NCI-H2029 (cell line): ENCODE measurements at regions not wholly inside any gene's neighbourhood (a gene's known extent, or its start where the extent isn't known, plus 50 kb on each side); places are given as distances from the start of the nearest gene placed in this dataset.

Experiments
- DNase-seq: peaks from one replicate; lab custom pipeline; 2025; lab: John Stamatoyannopoulos, UW

DNA sequence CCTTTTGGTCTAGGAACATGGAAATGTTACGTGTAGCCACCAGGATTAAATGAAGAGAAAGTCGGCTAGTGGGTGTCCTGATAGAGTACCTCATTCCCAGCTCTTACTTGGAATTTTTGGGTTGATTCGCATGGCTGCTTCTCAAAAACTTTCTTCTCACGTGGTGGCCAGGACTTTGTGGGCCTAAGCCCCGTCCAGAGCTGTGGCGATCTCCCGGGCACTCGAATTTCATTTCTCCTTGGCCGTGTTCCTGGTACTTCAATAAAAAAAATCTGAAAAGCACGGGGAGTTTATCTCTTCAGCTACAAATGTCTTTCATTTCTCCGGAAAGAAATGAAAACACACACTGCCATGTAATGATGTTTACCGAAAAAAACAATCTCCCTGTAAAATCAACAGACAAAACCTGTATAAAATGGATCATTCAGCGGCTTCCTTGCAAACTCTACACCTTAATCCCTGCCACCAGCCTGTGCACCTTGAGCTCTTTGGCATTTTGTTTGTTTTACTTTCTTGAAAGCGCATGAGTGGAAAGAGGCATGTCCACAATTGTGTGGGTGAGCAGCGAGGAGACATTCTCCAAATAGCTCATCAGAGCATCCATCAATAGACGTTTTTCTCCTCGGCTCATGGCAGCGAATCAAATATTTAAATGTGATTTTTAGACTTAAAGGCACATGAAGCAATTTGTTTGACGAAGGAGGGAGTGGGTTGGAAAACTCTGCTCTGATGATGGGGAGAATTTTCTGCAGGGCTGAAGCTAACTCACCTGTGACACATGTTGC is 173.1 kb downstream of the TFAP2C start:
- no peak for DNase-seq

DNA sequence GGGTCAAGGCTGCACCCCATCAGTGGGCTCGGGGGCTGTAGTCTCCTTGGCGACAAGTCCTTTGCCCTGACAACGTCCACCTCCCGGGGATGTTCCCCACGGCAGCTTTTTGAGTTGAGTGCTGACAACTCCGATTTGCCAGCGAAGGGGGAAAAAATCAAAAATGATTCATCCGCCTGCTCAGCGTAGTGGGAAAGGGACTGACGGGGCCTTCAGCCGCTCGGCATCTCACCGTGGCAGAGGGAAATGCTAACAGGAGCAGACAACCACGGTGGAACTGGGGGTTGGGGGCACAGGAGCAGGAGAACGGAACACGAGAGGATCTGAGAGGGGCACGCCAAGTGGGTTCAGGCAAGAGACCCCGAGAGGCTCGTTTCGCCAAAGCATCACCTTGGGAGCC is 173.7 kb downstream of the TFAP2C start:
- DNase-seq: no peak

DNA sequence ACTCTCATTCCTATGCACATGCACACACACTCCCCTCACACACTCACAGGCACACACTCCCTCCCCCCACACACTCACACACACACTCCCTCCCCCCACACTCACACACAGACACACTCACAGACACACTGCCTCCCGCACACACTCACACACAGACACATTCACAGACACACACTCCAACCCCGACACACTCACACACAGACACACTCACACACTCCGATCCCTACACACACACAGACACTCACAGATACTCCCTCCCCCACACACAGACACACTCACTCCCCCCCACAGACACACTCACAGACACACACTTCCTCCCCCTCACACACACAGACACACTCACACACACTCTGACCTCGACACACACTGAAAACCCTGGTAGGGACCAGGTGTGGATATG is 176.2 kb downstream of the TFAP2C start:
- DNase-seq: no peak

DNA sequence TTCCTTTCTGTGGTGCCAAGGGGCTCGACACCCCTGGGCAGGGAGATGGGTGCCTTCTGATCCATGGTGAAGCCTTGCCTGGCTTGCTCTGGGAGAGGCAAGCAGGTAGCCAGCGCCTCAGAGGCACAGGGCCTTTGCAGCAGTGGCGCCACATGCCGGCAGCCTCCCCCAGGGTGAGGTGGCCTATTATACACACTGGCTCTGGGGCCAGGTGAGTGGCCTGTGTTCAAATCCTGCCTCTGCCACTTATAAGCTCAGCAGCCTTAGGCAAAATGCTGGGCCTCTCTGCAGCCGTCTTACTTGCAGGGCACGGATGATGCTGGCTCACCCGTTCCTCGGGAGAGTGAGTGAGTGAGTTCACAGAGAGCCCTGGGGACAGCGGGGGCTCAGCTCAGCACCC is 176.9 kb downstream of the TFAP2C start:
- DNase-seq: no peak

DNA sequence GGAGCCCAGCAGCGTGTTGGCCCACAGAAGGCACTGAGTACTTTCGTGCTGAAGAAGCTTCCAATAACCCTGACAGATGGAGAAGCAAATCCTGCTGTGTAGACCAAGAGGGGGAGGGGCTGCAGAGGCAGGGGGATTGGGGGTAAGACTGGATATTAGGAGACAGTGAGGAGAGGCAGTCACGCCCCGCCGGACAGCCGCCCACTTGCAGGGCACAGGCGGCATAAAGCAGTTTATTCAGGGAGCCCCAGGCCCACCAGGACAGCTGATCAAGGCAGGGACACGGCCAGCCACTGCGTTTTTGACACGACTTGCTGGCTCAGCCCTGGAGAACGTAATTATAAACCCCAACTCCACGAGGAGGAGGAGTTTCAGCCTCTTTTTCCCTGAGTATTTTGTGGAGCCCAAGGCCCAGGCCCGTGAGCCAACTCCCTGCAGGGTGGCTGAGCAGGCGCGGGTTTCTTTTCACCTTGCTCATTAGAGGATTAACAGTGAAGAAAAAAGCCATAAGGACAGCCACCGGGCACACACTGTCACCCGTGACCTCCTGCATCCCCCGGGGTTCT is 177.9 kb downstream of the TFAP2C start:
- DNase-seq: no peak

DNA sequence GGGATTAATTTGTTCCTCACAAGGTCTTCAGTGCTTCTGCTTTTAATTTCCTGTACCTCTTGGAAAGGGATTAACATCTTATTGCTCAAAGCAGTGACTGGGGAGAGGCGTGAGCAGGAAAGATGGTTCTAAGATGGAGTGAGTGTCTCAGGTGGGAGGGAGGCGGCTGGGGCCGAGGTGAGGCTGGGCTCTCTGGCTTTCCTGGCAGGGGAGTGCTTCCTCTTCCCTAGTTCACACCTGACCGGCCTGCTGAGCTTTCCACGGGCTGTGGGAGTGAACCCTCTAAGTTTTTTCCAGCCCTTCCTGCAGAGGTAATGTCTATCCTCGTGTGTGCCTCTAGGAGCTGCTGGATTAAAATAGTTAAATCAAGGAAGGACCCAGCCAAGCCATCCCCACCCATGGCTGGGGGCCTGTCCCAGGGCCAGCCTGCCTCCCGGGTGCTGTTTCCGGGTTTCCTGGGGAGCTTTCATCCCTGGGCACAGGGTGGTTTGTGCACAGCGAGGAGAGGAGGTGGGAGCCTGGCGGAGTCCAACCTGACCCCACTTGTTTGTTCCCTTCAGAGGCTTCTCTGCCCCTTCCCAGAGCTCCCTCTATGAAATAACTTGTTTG is 179.1 kb downstream of the TFAP2C start:
- DNase-seq: no peak

DNA sequence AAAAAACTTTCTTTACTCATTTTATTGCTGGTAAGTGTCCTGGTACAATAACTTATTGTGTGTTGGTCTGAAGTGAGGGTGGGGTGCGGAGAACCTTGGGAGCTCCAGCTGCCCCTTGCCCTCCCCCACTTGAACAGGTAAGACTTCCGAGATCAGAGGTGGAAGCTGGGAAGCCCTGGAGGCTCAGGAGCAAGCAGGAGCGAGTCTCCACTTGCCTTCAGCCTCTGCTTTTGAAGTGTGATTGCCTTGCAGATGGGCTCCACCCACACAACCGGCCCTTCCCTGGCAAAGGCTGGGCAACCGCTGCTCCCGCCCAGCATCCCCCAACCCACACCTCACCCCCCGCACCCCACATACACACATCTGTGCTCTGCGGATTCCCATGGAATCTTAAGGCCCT is 179.6 kb downstream of the TFAP2C start:
- DNase-seq: no peak

DNA sequence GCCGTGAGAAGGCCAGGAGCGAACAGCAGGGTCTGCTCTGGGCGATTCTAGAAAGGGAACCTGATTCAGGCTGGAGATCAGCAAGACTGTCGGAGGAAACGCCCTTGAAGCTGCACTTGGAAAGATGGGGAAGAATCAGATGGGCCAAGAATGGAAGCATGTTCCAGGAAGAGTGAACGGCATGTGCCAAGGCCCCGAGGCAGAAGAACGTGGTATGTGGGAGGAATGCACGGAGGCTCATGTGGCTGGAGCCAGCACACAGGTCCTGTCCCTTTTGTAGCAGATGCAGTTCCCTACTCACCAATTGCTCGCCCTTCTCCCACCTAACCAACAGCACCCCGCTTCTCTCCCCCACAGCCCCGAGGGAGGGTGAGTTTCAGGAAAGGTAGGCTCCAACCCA is 180.6 kb downstream of the TFAP2C start:
- no peak for DNase-seq

DNA sequence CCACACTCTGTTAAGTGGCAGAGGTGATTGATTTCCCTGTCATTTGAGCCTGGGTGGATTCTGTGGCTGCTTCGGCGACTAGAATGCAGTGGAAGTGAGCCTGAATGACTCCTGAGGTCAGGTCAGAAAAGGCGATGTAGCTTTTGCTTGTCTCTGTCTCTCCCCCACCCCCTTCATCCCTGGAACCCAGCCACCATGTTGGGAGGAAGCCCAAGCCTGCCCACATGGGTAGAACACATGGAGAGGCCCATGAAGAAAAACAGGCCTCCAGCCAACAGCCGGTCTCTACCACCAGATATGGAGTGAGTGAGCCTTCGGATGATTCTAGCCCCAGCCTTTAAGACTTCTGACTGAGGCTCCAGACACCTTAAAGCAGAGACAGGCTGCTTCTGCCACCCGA is 181.0 kb downstream of the TFAP2C start:
- no peak for DNase-seq

DNA sequence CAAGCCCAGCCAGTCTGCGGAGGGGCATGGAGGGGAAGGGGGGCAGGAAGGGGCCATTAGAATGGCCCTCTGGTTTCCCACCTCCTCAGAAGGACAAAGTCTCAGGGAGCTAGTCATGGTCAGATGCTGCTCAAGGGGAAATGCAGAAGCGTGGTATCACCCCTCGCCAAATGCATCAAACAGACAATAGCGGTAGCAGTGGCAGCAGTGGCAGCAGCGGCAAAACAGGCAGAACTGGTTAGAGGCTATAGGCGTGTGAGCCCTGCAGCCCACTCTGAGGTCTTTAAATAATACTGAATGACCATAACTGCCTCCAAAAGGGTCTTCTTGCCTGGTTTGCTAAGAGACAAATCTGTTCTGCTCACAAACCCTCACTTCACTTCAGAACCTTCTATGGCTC is 186.7 kb downstream of the TFAP2C start:
- DNase-seq: no peak

DNA sequence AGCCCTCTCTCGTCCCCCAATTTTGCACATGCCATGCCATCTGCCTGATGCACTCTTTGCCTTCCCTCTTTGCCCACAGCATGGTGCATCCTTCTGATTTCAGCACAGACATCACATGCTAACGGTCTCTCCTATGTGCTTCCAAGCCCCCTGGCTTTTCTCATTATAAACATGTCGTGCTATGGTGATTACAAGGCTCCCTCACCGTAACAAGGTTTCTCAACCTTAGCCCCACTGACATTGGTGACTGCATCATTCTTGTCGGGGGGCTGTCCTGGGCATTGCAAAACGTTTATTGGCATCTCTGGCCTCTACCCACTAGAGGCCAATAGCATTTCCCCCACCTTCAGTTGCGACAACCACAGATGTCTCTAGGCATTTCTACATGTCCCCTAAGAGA is 187.2 kb downstream of the TFAP2C start:
- DNase-seq: no peak

DNA sequence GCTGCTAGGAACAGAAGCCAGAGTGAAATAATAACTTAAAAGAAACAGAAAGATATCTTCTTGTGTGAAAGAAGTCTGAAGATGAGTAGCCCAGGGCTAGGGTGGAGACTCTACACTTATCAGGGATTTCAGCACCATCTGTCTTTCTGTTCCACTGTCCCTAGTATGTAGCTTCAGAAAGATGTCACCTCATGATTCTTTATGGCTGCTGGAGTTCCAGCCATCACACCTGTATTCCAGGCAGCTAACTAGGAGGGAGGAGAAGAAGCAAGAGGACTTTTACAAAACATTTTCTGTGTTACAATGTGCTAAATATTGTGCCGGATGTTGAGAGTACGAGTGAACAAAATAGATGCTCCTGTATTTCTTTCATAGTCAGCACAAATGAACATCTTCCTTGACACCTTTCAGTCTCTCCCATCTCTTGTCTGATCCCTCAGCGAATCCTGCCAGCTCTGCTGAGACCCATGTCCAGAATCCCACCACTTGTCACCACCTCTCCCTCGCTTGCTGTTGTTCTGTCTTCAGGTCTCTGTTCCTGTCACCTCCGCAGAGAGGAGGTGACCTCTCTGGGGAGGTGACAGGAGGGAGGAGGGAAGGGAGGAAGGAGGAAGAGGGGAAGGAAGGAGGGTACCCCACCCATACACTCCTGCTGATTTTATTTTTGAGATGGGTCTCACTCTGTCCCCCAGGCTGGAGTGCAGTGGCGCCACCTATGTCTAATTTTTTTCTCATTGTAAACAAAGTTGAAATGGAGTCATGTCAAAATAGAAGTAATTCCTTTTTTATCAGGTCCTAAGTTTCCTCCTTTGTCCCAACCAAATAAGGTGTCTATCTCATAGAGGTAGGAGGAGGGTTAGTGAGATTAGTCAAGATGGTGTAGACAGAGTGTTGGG is 188.9 kb downstream of the TFAP2C start:
- DNase-seq: no peak

DNA sequence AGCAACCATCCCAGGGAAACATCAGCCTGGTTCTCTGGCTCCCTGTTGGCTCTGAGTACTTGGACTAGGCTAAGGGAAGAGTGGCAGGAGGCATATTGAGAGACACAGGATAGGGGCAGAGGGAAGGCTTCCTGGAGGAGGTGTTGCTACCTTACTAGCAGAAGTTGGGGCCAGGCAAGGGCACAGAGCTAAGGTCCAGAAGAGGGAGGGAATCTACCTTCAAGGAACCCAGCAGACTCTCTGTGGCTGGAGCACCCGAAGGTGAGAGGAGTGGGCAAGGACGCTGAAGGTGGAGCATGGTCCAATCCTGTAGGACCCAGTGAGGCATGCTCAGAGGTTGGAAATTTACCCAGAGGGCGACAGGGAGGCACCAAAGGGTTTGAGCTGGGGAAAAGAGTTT is 191.9 kb downstream of the TFAP2C start:
- no peak for DNase-seq

DNA sequence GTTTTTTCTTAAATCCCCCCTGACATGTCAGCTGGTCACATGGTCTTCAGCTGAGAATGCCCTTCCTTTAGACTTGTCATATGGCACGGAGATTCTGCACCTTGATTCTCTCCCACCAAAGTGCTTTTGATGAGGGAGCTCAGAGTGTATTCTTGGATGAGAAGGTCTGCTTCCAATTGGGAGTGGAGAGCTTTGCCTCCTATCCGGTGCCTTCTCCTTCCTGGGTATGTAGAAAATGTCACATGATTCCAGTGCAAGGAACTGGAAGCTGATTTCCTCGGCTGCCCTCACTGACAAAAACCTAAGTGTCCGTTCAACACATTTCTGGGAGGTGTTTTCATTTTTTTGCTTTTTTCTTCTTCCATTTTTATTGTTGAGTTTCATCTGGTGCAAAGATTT is 197.2 kb downstream of the TFAP2C start:
- no peak for DNase-seq

DNA sequence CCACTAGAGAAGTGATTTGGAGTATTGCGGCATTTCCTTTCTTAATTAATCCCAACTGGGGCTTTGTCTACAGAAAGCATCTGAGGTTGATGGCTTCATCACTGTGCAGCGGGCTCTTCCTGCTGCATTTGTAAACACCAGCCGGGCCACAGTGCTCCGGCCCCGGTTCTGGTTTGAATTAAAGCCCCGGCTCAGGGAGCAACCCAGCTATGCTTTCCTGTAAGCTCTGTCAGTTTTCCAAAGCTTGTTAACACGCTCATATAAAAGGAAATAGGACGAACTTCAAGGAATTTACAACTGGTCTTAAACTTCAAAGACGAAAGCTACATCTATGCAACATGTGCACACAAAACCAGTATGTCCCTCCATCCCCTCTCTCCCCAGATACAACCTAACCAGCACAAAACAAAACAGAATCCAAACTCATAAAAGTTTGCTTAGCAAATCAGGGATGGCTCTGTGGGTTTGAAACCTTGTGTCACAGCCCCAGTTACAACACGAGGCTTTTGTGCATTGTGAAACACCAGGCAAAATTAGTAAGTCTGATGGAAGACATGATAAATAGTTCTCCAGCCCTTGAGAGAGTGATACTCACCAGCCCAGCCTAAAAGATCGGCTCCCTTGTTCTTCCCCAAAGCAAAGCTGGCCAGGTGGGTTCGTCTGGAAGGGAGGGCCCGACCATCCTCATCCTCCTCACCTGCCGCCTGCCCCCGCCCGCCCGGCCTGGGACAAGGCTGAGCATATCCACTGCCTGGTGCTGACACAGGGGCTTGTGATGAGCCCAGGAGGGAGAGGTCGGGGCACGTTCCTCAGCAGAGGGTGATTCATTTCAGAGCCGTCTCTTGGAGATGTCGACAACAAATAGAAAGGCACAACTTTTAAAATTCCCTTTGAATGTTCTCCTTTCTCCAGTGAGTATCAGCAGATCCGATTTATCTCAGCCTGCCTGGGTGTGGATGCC is 197.9 kb downstream of the TFAP2C start:
- no peak for DNase-seq

DNA sequence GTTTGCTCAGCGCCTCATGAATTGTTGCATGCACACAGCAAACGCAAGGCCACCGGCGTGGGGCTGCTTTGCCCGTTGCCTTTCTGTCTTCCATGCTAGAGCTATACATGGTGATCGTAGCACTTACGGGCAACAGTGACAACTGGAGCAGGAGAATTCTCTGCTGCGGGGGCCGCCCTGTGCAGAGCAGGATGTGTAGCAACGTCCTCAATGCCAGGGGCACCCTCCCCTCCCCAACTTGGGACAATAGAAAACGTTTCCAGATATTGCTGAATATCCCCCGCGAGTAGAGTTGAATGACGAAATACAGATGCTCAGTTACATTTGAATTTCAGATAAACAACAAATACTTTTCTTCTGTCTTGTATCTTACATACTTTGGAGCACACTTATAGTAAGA is 198.7 kb downstream of the TFAP2C start:
- DNase-seq: no peak

DNA sequence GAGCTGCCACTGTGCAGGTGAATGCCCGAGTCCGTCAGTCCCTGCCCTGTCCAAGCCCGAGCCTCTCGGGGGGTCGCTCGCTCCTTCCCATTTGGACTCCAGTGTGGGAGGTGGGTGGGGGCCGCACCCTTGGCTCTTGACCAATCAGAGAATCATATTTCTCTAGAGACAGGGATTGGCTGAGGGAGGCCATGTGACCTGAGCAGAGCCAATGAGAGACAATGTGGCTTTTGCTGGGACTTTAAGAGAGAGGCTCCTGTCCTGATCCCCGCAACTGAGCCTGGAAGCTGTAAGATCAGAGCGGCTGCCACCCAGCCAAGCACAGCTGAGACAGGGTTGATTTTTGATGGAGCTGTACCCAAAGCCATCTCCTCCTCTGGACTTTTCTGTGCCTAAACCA is 199.3 kb downstream of the TFAP2C start:
- no peak for DNase-seq

DNA sequence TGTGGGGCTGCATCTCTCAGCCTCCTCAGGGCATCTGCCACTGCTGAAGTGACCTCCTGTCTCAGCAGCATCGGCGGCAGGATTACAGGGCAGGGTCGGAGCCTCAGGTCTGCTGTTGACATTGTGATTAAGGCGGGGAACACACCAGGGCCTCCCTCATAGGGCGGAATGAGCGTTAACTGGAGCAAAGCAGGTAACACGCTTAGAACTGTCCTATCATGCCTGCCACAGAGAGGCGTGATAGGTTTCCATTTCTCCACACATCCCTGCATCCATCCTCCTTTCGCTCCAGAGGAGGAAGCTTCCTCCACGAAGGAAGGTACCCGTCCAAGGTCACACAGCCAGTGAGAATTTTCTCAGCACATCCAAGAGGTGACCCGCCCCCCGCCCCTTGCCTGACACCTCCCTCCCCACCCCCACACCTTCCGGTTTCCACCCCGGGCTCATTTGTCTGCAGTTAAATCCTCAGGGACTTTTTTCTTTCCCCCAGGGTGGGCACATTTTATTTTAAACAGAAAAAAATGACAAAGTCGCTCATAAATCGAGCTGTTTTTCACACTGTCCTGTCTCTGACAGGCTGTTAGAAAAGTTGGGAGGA is 200.8 kb downstream of the TFAP2C start:
- DNase-seq: no peak

DNA sequence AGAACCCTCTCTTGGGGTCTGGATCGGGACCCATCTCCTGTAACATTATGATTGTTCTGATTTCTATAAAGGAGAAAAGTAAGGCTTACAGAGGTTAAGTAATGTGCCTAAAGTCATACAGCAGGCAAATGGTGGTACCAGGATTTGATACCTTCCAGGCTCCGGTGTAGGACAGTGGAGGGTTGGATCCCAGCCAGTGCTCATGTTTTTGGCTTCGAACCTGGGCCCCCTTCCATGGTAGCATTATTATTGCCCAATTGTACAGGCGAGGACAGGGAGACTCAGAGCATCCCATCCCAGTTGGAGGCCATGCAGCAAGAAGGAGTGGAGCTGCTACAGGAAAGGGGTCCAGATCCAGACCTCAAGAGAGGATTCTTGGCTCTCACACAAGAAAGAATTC is 202.7 kb downstream of the TFAP2C start:
- no peak for DNase-seq

DNA sequence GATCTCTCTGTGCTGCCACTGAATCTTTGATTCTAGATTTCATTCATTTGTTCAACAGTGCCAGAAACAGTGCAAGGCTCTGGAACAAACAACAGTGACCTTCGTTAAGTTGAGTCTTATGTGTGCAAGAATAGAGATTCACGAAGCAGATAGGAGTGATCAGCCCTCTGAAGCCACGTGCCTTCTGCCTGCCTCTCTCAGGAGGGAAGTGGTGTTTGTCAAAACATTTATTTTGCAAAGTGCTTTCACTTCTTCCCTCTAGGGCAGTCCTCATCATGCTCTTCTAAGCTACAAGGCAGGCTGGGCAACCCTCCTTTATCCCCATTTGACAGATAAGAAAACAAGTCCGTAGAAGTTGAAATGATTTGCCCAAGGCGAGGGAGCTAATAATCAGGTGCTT is 204.3 kb downstream of the TFAP2C start:
- DNase-seq: no peak
